Panc1 (cell line): ENCODE measurements at regions not wholly inside any gene's neighbourhood (a gene's known extent, or its start where the extent isn't known, plus 50 kb on each side); places are given as distances from the start of the nearest gene placed in this dataset.
"Not testable (repeated sequence)": the region's sequence is repeated elsewhere in the genome, so short reads cannot be mapped to it uniquely, and the experiment has no call there.

Experiments
- CTCF ChIP-seq: fragments of 450-650 bp; IDR thresholded peaks from 2 replicates; pipeline ENCODE4 v1.5.1; 2017; ENCODE audit warnings: mild to moderate bottlenecking
- REST ChIP-seq, 2 experiments: IDR thresholded peaks; 2 replicates each; pipeline ENCODE4 v1.6.1; 2011 to 2012; ENCODE audit warnings: low read depth in 2 of 2, control low read depth in 1 of 2, low read length in 1 of 2, mild to moderate bottlenecking in 1 of 2, moderate library complexity in 1 of 2; ENCODE audit not compliant: insufficient read depth in 1 of 2

GRCh38 chr13:56631060-56631459, 509.7 kb upstream of the PRR20A start:
- TF ChIP-seq CTCF; REST (IDR thresholded peaks at IDR 0.05; ENCODE audit: insufficient read depth in 1 of 2, low read depth in 2 of 2, low read length in 1 of 2): not testable (repeated sequence)
